GM12864 (cell line): ENCODE measurements at regions not wholly inside any gene's neighbourhood (a gene's known extent, or its start where the extent isn't known, plus 50 kb on each side); places are given as distances from the start of the nearest gene placed in this dataset.

Experiments
- DNase-seq: peaks from one replicate; pipeline ENCODE4 v3.0.0-alpha.2; 2011; ENCODE audit warnings: low read depth
- H3K4me3 ChIP-seq: 2 replicates; pipeline ENCODE4 v1.5.1; 2011; ENCODE audit warnings: mild to moderate bottlenecking, low read depth, low read length, control low read depth
- TF ChIP-seq, protein P1 (sequence below): IDR thresholded peaks from 2 replicates; pipeline ENCODE4 v1.5.1; 2011; ENCODE audit warnings: low read depth, mild to moderate bottlenecking, moderate library complexity, low read length, control low read depth, inconsistent platforms; ENCODE audit errors: missing control alignments

DNA sequence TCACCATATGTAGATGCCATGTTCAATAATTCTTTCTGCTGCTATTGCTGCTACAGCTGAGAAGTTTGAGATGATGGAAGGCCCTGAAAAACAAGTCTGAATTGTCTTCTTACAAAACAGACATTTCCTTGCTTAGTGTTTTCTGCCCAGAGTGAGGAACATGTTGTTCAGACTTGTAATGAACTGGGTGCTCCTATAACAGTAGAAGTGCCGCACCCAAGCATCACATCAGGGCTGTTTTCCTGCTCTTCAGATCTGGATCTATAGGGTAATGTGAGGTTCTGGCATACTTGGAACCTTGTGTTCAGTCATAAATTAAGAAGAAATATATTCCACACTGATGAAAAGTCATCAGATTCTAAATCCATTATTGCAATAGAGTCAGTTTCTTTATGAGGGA, 171.9 kb upstream of the DIO2 start:
- TF ChIP-seq, protein P1, sequence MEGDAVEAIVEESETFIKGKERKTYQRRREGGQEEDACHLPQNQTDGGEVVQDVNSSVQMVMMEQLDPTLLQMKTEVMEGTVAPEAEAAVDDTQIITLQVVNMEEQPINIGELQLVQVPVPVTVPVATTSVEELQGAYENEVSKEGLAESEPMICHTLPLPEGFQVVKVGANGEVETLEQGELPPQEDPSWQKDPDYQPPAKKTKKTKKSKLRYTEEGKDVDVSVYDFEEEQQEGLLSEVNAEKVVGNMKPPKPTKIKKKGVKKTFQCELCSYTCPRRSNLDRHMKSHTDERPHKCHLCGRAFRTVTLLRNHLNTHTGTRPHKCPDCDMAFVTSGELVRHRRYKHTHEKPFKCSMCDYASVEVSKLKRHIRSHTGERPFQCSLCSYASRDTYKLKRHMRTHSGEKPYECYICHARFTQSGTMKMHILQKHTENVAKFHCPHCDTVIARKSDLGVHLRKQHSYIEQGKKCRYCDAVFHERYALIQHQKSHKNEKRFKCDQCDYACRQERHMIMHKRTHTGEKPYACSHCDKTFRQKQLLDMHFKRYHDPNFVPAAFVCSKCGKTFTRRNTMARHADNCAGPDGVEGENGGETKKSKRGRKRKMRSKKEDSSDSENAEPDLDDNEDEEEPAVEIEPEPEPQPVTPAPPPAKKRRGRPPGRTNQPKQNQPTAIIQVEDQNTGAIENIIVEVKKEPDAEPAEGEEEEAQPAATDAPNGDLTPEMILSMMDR: no peak

DNA sequence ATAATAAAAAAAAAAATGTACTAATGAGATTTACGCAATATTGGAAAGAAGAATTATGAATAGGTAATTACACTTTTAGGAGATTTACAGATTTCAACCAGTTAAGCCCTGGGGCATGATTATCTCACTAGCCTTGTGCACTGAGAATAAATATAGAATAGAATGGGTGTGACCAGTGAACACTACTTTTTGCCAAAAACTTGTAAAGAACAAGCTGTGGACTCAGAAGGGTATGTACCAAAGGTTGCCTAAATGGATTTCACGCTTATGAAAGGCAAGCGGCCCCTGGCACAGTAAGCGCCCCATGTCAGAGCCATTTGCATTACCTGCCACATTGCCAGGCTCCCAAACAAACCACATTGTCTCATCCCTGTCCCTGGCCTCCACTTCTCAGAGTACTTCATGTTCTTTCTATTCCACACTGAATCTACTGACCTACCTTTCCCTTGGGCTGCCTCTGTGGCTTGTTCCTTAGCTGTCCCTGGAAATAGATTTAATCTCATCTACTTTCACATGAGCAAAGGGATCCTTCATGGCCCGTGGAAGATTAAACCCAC, 170.6 kb upstream of the DIO2 start:
- no peak for DNase-seq
- TF ChIP-seq, protein P1: no peak
- H3K4me3 ChIP-seq: no peak overlapping the region

More for the DNA sequence above, 171.9 kb upstream of the DIO2 start:
- no peak for DNase-seq
- H3K4me3 ChIP-seq: no peak overlapping the region

DNA sequence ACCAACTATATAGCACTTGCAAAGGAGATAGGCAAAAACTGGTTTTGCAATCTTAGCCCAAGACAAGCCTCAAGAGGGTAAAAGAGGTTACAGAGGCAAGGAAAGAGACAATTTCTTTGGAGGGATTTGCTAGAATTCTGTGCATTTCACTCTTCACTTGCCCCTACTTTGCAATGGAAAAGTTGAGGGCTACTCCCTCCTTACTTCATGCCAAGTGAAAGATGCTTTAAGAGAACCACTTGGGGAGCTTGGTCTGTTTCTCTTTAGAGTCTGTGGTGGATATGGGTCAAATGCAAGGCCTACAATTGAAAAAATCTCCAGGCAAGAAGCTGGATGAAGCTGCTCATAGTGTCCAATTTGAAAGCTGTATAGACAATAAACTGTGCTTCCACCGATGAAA, 167.7 kb upstream of the DIO2 start:
- TF ChIP-seq, protein P1: no peak
- H3K4me3 ChIP-seq: no peak overlapping the region
- DNase-seq: no peak

DNA sequence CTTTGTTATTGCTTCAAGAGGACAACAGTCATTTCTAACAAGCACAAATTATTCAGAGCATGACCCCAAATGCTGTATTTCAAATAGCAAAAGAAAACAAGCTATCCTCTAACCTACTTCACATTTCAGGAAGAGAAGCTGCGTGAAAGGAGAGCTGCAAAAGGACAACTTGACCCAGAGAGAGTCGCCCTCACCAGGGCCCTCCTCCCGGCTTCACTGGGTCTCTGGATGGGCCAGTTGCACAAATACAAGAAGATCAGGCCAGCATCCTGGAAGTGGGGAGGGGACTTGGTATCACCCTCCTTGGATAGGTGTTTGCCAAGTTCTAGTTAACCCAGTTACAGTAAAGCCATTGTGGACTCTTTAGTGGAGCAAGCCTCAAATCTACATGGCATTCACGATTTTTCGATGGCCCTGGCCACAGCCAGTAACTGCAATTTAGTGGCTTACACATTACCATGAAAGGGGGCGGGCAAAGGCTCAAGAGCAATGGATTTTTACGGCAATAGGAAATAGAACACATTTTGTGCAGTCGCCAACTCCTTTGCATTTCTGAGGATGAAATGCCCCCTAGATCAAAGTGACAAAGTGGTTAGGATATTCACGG, 166.9 kb upstream of the DIO2 start:
- H3K4me3 ChIP-seq: no peak overlapping the region
- no peak for DNase-seq
- TF ChIP-seq, protein P1: no peak

DNA sequence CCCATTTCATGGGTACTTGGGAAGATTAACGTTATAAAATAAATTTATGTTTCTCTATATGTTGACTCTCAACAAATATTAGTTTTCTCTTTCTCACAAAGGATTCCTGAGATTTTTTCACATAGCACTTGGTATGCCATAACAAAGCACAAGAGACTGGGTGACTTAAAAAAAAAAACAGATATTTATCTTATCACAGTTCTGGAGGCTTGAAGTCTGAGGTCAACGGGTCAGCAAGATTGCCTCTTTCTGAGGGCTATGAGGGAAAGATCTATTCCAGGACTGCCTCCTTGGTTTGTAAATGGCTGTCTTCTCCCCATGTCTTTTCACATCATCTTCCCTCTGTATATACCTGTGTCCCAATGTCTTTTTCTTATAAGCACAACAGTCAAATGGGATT, 153.5 kb upstream of the DIO2 start:
- TF ChIP-seq, protein P1: no peak

DNA sequence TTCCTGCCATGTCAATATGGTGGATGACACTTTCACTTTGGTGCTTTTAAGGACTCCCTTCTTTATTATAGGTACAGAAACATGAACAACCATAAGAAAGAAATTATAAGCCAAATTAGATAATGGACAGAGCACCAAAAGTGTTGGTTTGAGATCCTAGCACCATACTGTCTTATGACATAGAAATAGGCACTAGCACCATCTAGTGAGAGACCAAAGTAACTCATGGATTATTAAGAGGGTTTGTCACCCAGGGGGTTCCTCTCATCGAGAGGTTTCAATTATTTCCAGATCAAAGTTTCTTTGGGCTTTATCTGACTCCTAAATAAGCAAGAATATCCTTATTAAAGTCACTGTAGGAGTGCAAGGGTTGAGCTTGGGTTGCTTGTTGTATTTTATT, 153.0 kb upstream of the DIO2 start:
- no peak for DNase-seq
- TF ChIP-seq, protein P1: peak; percentile 28

More for the DNA sequence above, 153.5 kb upstream of the DIO2 start:
- DNase-seq: no peak
- H3K4me3 ChIP-seq: no peak overlapping the region

DNA sequence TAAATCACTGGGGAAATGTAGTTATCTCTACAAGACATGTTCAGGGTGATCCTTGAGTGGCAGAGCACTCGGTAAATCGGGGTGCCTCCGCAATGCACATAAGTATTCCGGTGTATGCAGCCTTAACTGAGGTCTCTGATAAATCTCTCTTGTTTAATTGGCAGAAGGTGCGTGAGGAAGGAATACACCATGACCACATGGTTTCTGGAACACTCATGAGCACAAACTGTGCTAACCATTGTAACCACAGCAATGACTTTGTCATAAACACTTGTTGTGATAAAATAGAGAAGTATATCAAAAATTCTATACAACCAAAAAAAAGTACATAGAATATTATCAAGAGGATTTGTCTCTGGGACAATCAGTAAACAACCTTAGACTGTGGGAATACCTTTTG, 146.8 kb upstream of the DIO2 start:
- TF ChIP-seq, protein P1: no peak
- DNase-seq: no peak
- no peak overlapping the region for H3K4me3 ChIP-seq

More for the DNA sequence above, 153.0 kb upstream of the DIO2 start:
- H3K4me3 ChIP-seq: no peak overlapping the region
